ENCODE measurements at regions not wholly inside any gene's neighbourhood (a gene's known extent, or its start where the extent isn't known, plus 50 kb on each side); places are given as distances from the start of the nearest gene placed in this dataset.

GRCh38 chr13:111517641-111518010 is 197.2 kb downstream of the TEX29 start:
- TF ChIP-seq, protein P1, sequence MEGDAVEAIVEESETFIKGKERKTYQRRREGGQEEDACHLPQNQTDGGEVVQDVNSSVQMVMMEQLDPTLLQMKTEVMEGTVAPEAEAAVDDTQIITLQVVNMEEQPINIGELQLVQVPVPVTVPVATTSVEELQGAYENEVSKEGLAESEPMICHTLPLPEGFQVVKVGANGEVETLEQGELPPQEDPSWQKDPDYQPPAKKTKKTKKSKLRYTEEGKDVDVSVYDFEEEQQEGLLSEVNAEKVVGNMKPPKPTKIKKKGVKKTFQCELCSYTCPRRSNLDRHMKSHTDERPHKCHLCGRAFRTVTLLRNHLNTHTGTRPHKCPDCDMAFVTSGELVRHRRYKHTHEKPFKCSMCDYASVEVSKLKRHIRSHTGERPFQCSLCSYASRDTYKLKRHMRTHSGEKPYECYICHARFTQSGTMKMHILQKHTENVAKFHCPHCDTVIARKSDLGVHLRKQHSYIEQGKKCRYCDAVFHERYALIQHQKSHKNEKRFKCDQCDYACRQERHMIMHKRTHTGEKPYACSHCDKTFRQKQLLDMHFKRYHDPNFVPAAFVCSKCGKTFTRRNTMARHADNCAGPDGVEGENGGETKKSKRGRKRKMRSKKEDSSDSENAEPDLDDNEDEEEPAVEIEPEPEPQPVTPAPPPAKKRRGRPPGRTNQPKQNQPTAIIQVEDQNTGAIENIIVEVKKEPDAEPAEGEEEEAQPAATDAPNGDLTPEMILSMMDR (IDR thresholded peaks at IDR 0.05): no peak
- TF ChIP-seq POLR2A (IDR thresholded peaks at IDR 0.05): no peak
